D721Med (cell line): ENCODE measurements at regions not wholly inside any gene's neighbourhood (a gene's known extent, or its start where the extent isn't known, plus 50 kb on each side); places are given as distances from the start of the nearest gene placed in this dataset.

ENCODE experiments used
- DNase-seq: peaks from one replicate; pipeline ENCODE4 v3.0.0; 2011; ENCODE audit warnings: low spot score; ENCODE audit not compliant: insufficient read length
- FAIRE-seq: peaks from 2 replicates; lab custom pipeline; 2011; peaks lifted over from hg19 to GRCh38; lab: Jason Lieb, UNC
- TF ChIP-seq, protein P1 (sequence below): IDR thresholded peaks from 2 replicates; pipeline ENCODE4 v1.5.1; 2012; ENCODE audit warnings: mild to moderate bottlenecking, control low read depth; ENCODE audit not compliant: insufficient read depth; ENCODE audit errors: missing control alignments

DNA sequence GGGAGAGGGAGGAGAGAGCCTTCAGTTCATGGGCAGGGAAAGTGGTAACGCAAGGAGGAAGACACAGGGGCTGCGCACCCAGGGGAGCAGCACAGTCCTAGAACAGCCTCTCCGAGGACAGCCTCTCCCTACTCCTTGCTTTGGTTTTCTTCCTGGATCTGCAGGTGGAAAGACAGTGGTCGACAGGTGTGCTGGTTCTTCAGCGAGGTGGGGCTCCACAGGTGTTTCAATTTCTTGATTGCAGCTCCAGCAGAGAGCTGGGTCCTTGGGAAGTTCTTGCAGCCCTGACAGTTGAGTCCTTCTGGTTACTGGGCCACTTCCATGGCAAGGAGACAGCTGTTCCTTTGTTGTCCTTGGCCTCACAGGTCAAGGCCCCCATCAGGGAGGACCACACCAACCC is 220.7 kb upstream of the NR2F2 start:
- TF ChIP-seq, protein P1, sequence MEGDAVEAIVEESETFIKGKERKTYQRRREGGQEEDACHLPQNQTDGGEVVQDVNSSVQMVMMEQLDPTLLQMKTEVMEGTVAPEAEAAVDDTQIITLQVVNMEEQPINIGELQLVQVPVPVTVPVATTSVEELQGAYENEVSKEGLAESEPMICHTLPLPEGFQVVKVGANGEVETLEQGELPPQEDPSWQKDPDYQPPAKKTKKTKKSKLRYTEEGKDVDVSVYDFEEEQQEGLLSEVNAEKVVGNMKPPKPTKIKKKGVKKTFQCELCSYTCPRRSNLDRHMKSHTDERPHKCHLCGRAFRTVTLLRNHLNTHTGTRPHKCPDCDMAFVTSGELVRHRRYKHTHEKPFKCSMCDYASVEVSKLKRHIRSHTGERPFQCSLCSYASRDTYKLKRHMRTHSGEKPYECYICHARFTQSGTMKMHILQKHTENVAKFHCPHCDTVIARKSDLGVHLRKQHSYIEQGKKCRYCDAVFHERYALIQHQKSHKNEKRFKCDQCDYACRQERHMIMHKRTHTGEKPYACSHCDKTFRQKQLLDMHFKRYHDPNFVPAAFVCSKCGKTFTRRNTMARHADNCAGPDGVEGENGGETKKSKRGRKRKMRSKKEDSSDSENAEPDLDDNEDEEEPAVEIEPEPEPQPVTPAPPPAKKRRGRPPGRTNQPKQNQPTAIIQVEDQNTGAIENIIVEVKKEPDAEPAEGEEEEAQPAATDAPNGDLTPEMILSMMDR: no peak
- DNase-seq: no peak
- FAIRE-seq: no peak

DNA sequence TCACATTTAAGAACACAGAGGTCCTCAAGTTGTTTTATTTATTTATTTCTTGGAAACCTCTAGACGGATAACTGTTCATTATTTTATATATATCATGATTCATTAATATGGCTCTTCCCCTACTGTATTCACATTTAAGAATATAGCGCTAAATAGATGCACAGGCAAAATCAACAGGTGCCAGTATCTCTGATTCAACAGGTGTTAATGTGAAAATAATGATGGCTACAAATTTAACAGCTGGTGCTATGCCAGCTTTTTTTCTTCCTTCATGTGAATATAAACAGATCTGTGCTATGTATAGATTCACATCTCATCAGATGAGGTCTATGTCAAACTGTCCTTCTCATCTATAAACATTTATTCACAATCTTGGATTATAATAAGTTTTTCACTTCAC is 218.5 kb upstream of the NR2F2 start:
- TF ChIP-seq, protein P1: no peak
- DNase-seq: no peak
- no peak for FAIRE-seq

DNA sequence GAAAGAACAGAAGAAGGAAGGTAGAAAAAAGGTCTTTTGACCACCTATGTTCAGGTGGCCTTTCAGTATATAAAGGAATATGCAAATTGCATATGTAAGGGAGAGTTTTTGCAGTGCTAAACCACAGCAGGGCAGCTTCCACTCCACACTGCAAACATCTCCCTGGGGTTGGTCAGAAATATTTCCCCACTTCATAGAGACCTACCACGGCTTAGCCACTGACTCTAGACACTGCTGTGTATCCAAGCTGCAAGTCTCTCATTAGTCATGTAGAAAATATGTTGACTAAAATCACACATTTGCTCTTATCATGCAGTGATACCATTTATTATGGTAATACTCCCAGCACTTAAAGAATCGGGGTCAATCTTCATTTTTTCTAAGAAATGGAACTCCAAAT is 214.9 kb upstream of the NR2F2 start:
- DNase-seq: no peak
- FAIRE-seq: no peak
- TF ChIP-seq, protein P1: no peak

DNA sequence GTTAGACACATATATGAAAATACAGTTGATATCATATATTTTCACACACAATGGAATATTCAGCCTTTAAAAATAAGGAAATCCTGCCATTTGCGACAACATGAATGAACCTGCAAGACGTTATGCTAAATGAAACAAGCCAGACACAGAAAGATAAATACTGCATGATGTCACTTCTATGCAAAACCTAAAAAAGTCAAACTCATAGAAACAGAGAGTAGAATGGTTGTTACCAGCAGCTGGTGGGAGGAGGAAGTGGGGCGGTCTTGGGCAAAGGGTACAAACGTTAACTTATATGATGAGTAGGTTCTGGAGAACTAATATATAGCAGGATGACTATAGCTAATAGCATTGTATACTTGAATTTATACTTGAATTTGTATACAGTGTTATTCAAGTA is 213.2 kb upstream of the NR2F2 start:
- TF ChIP-seq, protein P1: no peak
- no peak for DNase-seq
- FAIRE-seq: no peak

DNA sequence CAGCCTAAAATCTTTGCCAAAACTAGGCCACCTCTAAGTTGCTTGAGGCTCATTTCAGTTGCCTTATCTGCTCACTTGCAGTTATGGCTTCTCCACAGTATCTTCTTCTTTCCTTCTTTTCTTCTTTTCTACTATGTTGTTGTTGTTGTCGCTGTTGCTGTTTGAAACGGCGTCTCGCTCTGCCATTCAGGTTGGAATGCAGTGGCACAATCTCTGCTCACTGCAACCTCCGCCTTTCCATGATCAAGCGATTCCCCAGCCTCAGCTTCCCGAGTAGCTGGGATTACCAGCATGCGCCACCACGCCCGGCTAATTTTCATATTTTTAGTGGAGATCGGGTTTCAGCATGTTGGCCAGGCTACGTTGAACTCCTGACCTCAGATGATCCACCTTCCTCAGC is 210.8 kb upstream of the NR2F2 start:
- TF ChIP-seq, protein P1: no peak
- DNase-seq: no peak
- FAIRE-seq: no peak

DNA sequence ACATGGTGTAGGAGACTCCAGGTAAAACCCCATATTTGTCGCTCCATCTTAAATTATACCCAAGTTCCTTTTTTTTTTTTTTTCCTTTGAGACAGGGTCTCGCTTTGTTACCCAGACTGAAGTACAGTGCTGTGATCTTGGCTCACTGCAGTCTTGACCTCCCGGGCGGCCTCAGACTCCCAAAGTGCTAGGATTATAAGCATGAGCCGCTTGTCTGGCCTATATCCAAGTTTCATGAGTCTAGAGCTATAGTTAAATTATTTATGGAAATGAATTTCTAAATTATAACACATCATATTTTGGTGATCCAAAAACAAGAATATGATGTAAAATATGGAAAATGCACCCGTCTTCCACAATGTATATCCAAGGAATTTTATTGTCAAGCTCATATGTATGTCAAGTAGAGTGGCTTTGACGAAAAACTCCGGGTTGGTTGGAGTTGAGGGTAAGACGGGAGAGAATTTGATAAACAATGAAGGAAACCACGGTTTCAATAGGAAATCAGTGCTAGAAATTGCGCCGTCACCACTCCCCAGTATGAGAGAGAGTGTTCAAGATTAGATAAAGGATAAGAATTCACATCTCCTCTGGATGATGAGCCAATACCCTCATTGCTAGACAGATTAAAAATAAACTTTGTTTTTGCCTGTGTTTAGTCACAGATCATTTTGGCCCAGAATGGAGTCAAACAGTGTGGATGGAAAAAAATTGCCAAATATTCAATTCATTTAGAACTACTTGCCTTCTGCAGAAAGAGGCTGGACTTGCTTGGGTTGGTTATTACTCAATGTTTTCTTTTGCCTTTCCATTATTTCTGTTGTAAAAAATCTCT is 209.2 kb upstream of the NR2F2 start:
- FAIRE-seq (no peak), DNase-seq (no peak)
- TF ChIP-seq, protein P1: no peak
